Right lobe of liver (tissue), 4 donors: ENCODE measurements at regions not wholly inside any gene's neighbourhood (a gene's known extent, or its start where the extent isn't known, plus 50 kb on each side); places are given as distances from the start of the nearest gene placed in this dataset.

Experiments used
- POLR2A ChIP-seq: fragments of 450-650 bp; IDR thresholded peaks from one replicate; pipeline ENCODE4 v1.6.1; 2017; ENCODE audit warnings: antibody characterized with exemption, mild to moderate bottlenecking
- TF ChIP-seq, protein P1 (sequence below), 4 donors: fragments of 200-600 bp in 3 of 4; fragments of 450-650 bp in 1 of 4; IDR thresholded peaks; one replicate each; pipeline versions ENCODE4 v1.5.1 to v1.8.0; 2016 to 2022; ENCODE audit warnings: antibody characterized with exemption in 4 of 4, mild to moderate bottlenecking in 2 of 4
- donor health status: DM: no; HTN: no; CAD: no.
- donor health status: DM: no; HTN: no; CAD: no.
- donor health status: DM: no; HTN: yes; CAD: no.

DNA sequence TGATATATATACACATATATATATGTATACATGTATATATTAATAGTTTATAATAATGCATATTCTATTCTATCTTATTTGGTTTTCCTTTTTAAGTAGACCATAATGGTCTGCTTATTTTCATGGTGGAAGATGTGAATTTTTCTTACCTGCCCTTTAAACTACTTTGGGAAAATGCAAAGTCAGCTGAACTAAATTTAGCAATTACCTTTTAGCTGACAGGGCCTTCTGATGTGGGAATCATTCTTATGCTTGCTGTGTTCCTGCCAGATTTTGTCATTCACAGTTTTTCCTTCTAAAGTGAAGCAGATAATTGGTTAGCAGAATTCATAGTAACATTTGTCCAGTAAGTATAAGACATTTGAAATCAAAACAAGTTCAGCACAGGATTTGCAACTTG, 63.2 kb upstream of the SAMSN1 start:
- TF ChIP-seq, protein P1, sequence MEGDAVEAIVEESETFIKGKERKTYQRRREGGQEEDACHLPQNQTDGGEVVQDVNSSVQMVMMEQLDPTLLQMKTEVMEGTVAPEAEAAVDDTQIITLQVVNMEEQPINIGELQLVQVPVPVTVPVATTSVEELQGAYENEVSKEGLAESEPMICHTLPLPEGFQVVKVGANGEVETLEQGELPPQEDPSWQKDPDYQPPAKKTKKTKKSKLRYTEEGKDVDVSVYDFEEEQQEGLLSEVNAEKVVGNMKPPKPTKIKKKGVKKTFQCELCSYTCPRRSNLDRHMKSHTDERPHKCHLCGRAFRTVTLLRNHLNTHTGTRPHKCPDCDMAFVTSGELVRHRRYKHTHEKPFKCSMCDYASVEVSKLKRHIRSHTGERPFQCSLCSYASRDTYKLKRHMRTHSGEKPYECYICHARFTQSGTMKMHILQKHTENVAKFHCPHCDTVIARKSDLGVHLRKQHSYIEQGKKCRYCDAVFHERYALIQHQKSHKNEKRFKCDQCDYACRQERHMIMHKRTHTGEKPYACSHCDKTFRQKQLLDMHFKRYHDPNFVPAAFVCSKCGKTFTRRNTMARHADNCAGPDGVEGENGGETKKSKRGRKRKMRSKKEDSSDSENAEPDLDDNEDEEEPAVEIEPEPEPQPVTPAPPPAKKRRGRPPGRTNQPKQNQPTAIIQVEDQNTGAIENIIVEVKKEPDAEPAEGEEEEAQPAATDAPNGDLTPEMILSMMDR (IDR thresholded peaks at IDR 0.05): no peak
- no peak for TF ChIP-seq POLR2A
